Neural progenitor cell (in vitro differentiated cells): ENCODE measurements at regions not wholly inside any gene's neighbourhood (a gene's known extent, or its start where the extent isn't known, plus 50 kb on each side); places are given as distances from the start of the nearest gene placed in this dataset.

Experiments
- DNase-seq: peaks from one replicate; pipeline ENCODE4 v3.0.0-alpha.2; 2016; ENCODE audit warnings: low spot score
- H2AFZ ChIP-seq: fragments of 200-600 bp; sonication (generic); replicated peaks from 2 replicates; pipeline ENCODE4 v1.6.1; 2016; ENCODE audit warnings: antibody characterized with exemption
- H3F3A ChIP-seq: fragments of 200-600 bp; sonication (generic); 2 replicates; pipeline ENCODE4 v1.6.1; 2016; ENCODE audit warnings: antibody characterized with exemption, low read depth
- H3K27ac ChIP-seq: fragments of 200-600 bp; sonication (generic); 2 replicates; pipeline ENCODE4 v1.5.1; 2016; ENCODE audit warnings: mild to moderate bottlenecking
- H3K27me3 ChIP-seq: fragments of 200-600 bp; sonication (generic); 2 replicates; pipeline ENCODE4 v1.6.1; 2016; ENCODE audit warnings: mild to moderate bottlenecking, moderate library complexity
- H3K36me3 ChIP-seq: fragments of 200-600 bp; sonication (generic); 2 replicates; pipeline ENCODE4 v1.5.1; 2016
- H3K4me1 ChIP-seq: fragments of 200-600 bp; sonication (generic); 2 replicates; pipeline ENCODE4 v1.6.1; 2016; ENCODE audit warnings: mixed run types
- H3K4me2 ChIP-seq: fragments of 200-600 bp; sonication (generic); 2 replicates; pipeline ENCODE4 v1.6.1; 2016
- H3K4me3 ChIP-seq: fragments of 200-600 bp; sonication (generic); 2 replicates; pipeline ENCODE4 v1.5.1; 2016
- H3K79me2 ChIP-seq: fragments of 200-600 bp; sonication (generic); 2 replicates; pipeline ENCODE4 v1.6.1; 2016; ENCODE audit warnings: low read depth
- H3K9ac ChIP-seq: fragments of 200-600 bp; sonication (generic); 2 replicates; pipeline ENCODE4 v1.6.1; 2016
- H3K9me3 ChIP-seq: fragments of 200-600 bp; sonication (generic); 2 replicates; pipeline ENCODE4 v1.5.1; 2016; ENCODE audit warnings: low read depth
- H4K20me1 ChIP-seq: fragments of 200-600 bp; sonication (generic); 2 replicates; pipeline ENCODE4 v1.6.1; 2016; ENCODE audit warnings: low read depth
- H3K27ac Mint-ChIP-seq: 3 replicates; pipeline ENCODE4 v1.8.0; 2021; ENCODE audit warnings: mixed read lengths
- H3K27me3 Mint-ChIP-seq: 2 replicates; pipeline ENCODE4 v1.8.0; 2022; ENCODE audit warnings: low read depth, mild to moderate bottlenecking, inconsistent platforms, moderate library complexity, mixed read lengths; ENCODE audit not compliant: insufficient read depth
- H3K36me3 Mint-ChIP-seq: 3 replicates; pipeline ENCODE4 v1.8.0; 2021; ENCODE audit warnings: mixed read lengths
- H3K4me1 Mint-ChIP-seq: 3 replicates; pipeline ENCODE4 v1.8.0; 2021; ENCODE audit warnings: mixed read lengths
- H3K4me3 Mint-ChIP-seq: 3 replicates; pipeline ENCODE4 v1.8.0; 2021; ENCODE audit warnings: mild to moderate bottlenecking, moderate library complexity, mixed read lengths
- H3K9me3 Mint-ChIP-seq: 3 replicates; pipeline ENCODE4 v1.8.0; 2020; ENCODE audit warnings: mixed read lengths
- EZH2 ChIP-seq: fragments of 200-600 bp; sonication (generic); IDR thresholded peaks from 2 replicates; pipeline ENCODE4 v1.6.1; 2017; ENCODE audit warnings: antibody characterized with exemption, mild to moderate bottlenecking, moderate library complexity
- EZH2phosphoT487 ChIP-seq: fragments of 200-600 bp; sonication (generic); IDR thresholded peaks from 2 replicates; pipeline ENCODE4 v1.6.1; 2017; ENCODE audit warnings: antibody characterized with exemption
- TF ChIP-seq, protein P1 (sequence below): fragments of 200-600 bp; sonication (generic); IDR thresholded peaks from 2 replicates; pipeline ENCODE4 v1.5.1; 2017; ENCODE audit warnings: antibody characterized with exemption, mild to moderate bottlenecking

DNA sequence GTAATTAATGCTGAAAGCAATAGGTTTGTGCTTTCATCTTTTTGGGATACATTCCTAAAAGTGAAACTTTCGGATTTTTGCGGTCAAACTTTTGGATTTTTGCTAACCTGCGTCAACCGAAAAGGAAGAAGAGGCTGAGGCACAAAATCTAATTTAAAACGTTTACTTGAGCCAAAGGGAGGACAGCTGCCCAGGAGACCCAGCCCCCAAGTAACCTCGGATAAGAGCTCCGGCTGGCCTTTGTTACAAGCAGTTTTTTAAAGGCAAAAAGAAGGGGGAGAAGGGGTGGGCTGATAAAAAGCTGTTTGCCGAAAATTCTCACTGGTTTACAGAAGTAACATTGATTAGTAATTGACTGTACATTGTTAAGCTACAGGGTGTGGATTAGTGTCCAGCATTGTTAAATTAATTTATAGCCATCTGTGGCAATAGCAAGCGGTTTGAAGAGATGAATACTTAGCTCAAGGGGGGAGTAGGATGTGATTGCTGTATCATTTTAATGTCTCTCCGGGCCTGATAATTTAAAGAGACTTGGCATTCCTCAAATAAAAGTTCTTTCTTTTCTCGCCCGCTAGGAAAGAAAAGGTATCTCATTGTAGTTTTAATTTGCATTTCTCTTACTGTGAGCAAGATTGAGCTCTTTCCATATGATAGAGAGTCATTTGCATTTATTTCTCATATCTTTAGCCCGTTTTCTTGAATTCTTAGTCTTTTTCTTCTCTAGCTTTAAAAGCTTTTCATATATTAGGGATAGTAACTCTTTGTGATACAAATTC lies 59.1 kb upstream of the USP9X start:
- peak; percentile 70 for DNase-seq
- Mint-ChIP-seq H3K36me3 (no peaks in the 10 kb centered on the region), H3K4me1 (peaks cover 20% of the 10 kb centered on the region), H3K9me3 (peaks cover 8% of the 10 kb centered on the region), H3K27me3 (no peaks in the 10 kb centered on the region), H3K4me3 (peak overlapping the region; percentile 64), H3K27ac (peak overlapping the region; percentile 98)
- Histone ChIP-seq H3K27ac (peak overlapping the region; percentile 87), H3F3A (peaks cover 41% of the 10 kb centered on the region), H3K9ac (no peak overlapping the region), H3K36me3 (no peaks in the 10 kb centered on the region), H2AFZ (peak overlapping the region; percentile 78), H3K4me2 (peak overlapping the region; percentile 73), H4K20me1 (no peaks in the 10 kb centered on the region), H3K4me3 (peak overlapping the region; percentile 33), H3K79me2 (no peaks in the 10 kb centered on the region), H3K9me3 (peaks cover 6% of the 10 kb centered on the region), H3K27me3 (no peaks in the 10 kb centered on the region), H3K4me1 (peaks cover 35% of the 10 kb centered on the region)
- TF ChIP-seq, protein P1, sequence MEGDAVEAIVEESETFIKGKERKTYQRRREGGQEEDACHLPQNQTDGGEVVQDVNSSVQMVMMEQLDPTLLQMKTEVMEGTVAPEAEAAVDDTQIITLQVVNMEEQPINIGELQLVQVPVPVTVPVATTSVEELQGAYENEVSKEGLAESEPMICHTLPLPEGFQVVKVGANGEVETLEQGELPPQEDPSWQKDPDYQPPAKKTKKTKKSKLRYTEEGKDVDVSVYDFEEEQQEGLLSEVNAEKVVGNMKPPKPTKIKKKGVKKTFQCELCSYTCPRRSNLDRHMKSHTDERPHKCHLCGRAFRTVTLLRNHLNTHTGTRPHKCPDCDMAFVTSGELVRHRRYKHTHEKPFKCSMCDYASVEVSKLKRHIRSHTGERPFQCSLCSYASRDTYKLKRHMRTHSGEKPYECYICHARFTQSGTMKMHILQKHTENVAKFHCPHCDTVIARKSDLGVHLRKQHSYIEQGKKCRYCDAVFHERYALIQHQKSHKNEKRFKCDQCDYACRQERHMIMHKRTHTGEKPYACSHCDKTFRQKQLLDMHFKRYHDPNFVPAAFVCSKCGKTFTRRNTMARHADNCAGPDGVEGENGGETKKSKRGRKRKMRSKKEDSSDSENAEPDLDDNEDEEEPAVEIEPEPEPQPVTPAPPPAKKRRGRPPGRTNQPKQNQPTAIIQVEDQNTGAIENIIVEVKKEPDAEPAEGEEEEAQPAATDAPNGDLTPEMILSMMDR: no peak
- TF ChIP-seq EZH2 (no peak), EZH2phosphoT487 (no peak)

DNA sequence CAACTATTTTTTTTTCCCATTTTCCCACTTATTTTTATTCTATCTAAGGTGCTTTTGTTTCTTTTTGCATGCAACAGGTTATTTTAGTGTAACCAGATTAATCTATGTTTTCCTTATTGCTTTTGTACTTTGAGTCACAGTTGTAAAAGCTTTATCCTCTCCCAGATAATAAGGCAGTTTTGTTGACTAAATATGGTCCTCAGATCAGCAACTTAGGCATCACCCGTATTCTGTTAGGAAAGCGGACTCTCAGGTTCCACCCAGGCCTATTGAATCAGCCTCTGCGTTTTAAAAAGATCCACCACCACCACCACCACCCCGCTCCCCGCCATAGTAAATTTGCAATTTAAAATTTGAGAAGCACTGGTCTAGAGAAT lies 58.6 kb upstream of the USP9X start:
- H4K20me1 ChIP-seq: no peaks in the 10 kb centered on the region
- no peaks in the 10 kb centered on the region for H3K27me3 ChIP-seq
- H3K9me3 ChIP-seq: peaks cover 6% of the 10 kb centered on the region
- peak overlapping the region; percentile 87 for H3K27ac ChIP-seq
- no peak for TF ChIP-seq EZH2
- peaks cover 35% of the 10 kb centered on the region for H3K4me1 ChIP-seq
- no peaks in the 10 kb centered on the region for H3K79me2 ChIP-seq
- peak overlapping the region; percentile 78 for H2AFZ ChIP-seq
- DNase-seq: peak; percentile 37
- H3K4me3 ChIP-seq: peak overlapping the region; percentile 33
- H3F3A ChIP-seq: peaks cover 41% of the 10 kb centered on the region
- H3K36me3 ChIP-seq: no peaks in the 10 kb centered on the region
- Mint-ChIP-seq H3K36me3 (no peaks in the 10 kb centered on the region), H3K9me3 (peaks cover 11% of the 10 kb centered on the region), H3K4me1 (peaks cover 20% of the 10 kb centered on the region), H3K4me3 (peak overlapping the region; percentile 64), H3K27me3 (peaks cover 2% of the 10 kb centered on the region), H3K27ac (peak overlapping the region; percentile 98)
- no peak overlapping the region for H3K9ac ChIP-seq
- H3K4me2 ChIP-seq: peak overlapping the region; percentile 73

- DNase-seq: no peak
- Histone ChIP-seq H3K9ac (no peak overlapping the region), H3F3A (peaks cover 41% of the 10 kb centered on the region), H3K27me3 (no peaks in the 10 kb centered on the region), H3K27ac (no peak overlapping the region), H3K36me3 (no peaks in the 10 kb centered on the region), H3K4me1 (peaks cover 35% of the 10 kb centered on the region), H3K79me2 (no peaks in the 10 kb centered on the region), H3K4me2 (no peak overlapping the region), H3K4me3 (no peak overlapping the region), H3K9me3 (peaks cover under 1% of the 10 kb centered on the region), H4K20me1 (no peaks in the 10 kb centered on the region), H2AFZ (no peak overlapping the region)
- Mint-ChIP-seq H3K4me1 (peaks cover 23% of the 10 kb centered on the region), H3K27me3 (peaks cover 2% of the 10 kb centered on the region), H3K4me3 (no peak overlapping the region), H3K27ac (no peak overlapping the region), H3K36me3 (no peaks in the 10 kb centered on the region), H3K9me3 (peaks cover 7% of the 10 kb centered on the region)
- TF ChIP-seq, protein P1: no peak
- no peak for TF ChIP-seq EZH2
- no peak for TF ChIP-seq EZH2phosphoT487
Measured at GRCh38 chrX:41029332-41029731, 55.9 kb upstream of the USP9X start.
